Cardiac septum (tissue), 1 donor: ENCODE measurements at regions not wholly inside any gene's neighbourhood (a gene's known extent, or its start where the extent isn't known, plus 50 kb on each side); places are given as distances from the start of the nearest gene placed in this dataset.
"Not testable (repeated sequence)": the region's sequence is repeated elsewhere in the genome, so short reads cannot be mapped to it uniquely, and the experiment has no call there.

Experiments
- DNase-seq: peaks from one replicate; pipeline ENCODE4 v3.0.0-alpha.2; 2020; ENCODE audit warnings: low spot score
- intact Hi-C: fragments of 100-400 bp; cut with DNase I; formaldehyde crosslinking; loops from one replicate; pipeline ENCODE4 v1.14.0; 2022
- donor health status: DM: no; HTN: no; CAD: no.

DNA sequence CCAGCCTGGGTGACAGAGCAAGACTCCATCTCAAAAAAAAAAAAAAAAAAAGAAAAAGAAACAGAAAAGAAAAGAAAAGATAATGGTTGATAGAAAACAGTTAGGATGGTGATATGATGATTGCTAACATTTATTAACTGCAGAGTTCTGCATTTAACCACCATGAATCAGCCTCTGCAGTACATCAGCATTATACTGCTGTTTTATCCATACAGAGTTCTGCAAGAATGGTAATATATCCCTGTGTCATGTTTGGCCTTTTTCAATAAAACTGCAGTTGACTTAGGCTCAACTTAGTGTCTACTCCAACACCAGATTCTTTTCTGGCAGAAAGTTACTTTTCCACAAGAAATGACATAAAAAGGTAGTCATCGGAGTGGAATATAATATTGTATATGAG lies 62.6 kb downstream of the DUSP6 start:
- intact Hi-C loops: no loop called here
- DNase-seq: no peak

DNA sequence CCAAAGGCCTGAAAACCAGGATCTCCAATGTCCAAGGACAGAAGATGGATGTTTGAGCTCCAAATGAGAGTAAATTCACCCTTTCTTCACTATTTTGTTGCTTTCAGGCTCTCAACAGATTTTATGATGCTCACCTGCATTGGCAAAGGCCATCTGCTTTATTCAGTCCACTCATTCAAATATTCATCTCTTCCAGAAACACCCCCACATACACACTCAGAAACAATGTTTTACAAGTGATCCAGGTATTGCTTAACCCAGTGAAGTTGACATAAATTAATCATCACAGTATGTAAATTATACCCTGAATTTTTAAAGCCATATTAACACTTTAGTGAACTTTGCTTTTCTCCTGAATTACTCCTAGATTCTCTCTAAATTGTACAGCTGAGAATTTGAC lies 63.3 kb downstream of the DUSP6 start:
- intact Hi-C loops: no loop called here
- DNase-seq: no peak

DNA sequence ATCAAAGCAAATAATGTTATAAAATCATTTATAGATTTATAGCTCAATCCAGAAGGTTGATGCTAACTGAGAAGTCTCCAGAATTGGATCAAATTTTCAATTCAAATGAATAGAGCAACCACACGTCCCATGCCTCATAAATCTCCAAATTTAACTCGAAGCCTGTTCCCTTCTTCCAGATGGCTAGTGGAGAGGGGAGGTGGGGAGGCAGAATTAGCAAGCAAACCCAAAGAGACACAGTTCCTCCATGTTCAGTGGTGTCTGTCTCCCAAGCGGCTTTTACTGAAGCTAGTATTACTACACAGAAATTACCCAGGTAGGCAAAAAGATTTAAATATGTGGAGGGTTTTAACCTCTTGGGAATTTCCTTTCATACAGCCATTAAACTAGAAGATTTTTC lies 65.8 kb downstream of the DUSP6 start:
- intact Hi-C loops: no loop called here
- DNase-seq: no peak

DNA sequence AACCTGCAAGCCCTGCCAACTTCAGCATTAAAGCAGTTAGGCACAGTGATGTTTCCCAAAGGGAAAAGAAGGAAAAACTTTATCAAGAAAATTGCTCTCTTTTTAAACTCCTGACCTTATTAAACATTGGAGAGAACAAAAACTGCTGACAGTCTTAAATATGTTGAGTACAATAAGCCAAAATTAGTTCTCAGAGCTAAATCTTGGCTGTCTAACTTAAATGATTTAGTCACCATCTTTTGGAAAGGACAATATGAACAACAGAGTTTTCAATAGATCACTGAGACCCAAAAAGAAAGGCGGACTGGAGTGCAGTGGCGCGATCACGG lies 70.8 kb downstream of the DUSP6 start:
- no peak for DNase-seq
- intact Hi-C loops: loop anchor here (5.0 kb wide), 1 partner anchor 66 kb away; no protein-coding TSS in a partner anchor

GRCh38 chr12:89280833-89281538 lies 71.3 kb downstream of the DUSP6 start:
- DNase-seq: no peak
- intact Hi-C loops: loop anchor here (5.0 kb wide), 1 partner anchor 66 kb away; no protein-coding TSS in a partner anchor

DNA sequence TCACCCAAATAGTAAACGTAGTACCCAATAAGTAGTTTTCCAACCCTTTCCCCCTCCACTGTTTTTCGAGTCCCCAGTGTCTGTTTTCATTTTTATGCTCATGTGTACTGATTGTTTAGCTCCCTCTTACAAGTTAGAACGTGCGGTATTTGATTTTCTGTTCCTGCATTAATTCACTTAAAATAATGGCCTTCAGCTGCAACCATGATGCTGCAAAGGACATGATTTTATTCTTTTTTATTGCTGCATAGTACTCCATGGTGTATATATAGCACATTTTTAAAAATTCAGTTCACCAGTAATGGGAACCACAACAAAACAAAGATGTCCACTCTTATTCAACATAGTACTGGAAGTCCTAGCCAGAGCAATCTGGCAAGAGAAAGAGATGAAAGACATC lies 72.8 kb downstream of the DUSP6 start:
- intact Hi-C loops: no loop called here
- DNase-seq: no peak

- DNase-seq: no peak
- intact Hi-C loops: no loop called here
Observed at GRCh38 chr12:89278862-89279261, 73.4 kb downstream of the DUSP6 start.

DNA sequence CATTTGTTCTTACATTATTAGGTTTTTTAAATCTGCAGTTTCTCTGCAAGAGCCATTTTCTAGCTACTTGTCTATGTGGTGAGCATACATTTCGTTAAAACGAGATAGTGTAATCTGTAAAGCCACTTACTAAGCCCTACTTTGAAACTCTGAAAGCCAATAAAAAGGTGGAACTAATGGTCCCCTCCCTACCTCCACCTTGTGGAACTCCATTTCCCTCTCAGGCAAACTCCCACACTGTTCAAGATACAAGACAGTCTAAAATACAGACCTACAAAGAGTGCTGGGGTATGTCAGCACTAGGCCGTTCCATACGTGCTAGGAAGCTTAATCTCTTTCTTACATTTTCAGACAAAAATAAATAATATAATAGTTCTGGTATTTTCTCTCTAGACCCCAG lies 74.1 kb downstream of the DUSP6 start:
- DNase-seq: no peak
- intact Hi-C loops: no loop called here

- no peak for DNase-seq
- intact Hi-C loops: no loop called here
Observed at GRCh38 chr12:89276860-89277259, 75.4 kb downstream of the DUSP6 start.

GRCh38 chr12:89273525-89273924 lies 78.8 kb downstream of the DUSP6 start:
- DNase-seq: no peak
- intact Hi-C loops: no loop called here

DNA sequence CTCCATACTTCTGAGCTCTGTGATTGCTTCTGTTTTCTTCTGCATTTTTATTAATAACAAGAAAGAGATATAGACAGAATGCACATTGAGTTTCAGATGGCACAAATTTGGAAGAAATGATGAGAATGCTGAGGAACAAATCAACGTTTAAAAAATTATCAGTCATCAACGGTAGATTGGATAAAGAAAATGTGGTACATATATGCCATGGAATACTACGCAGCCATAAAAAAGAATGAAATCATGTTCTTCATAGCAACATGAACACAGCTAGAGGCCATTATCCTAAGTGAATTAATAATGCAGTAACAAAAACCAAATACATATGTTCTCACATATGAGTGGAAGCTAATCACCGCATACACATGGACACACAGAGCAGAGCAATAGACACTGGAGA lies 81.8 kb downstream of the DUSP6 start:
- intact Hi-C loops: no loop called here
- no peak for DNase-seq

GRCh38 chr12:89269174-89269573 lies 83.1 kb downstream of the DUSP6 start:
- no peak for DNase-seq
- intact Hi-C loops: no loop called here

DNA sequence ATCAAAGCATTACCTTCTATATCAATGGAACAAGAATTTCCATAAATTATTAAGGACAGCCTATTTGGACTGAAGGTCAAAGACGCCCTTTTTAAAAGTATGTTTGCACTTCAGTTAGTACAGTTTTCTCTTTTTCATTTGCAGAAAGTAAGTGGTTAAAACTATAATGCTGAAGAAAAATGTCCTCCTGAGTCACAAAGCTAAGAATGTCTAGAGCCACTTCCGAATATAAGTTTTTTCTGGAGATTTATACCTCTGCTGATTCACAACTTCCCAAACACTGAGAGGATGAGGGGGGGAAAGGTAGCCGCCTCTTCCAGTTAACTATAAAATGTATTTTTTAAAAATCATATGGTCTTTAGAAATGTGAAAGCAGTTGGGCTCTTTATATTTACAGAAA lies 84.9 kb downstream of the DUSP6 start:
- intact Hi-C loops: no loop called here
- DNase-seq: no peak

DNA sequence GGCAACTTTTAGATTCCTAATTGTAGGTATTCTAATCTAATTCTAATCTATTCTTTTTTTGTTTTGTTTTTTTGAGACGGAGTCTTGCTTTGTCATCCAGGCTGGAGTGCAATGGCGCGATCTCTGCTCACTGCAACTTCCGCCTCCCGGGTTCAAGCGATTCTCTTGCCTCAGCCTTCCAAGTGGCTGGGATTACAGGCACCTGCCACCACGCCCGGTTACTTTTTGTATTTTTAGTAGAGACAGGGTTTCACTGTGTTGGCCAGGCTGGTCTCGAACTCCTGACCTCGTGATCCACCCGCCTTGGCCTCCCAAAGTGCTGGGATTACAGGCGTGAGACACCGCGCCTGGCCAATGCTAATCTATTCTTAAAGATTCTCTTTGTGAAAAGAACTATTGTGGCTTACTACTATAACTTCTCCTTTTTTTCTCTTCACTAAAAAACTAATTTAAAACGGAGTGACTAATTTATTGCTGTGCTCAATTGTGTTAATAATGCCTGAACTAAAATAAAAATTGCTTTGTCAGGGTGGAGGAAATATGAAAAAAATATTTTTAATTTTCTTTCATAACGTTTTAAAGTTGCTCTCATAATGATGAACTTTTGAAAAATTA lies 85.6 kb downstream of the DUSP6 start:
- DNase-seq, intact Hi-C loops: not testable (repeated sequence)

DNA sequence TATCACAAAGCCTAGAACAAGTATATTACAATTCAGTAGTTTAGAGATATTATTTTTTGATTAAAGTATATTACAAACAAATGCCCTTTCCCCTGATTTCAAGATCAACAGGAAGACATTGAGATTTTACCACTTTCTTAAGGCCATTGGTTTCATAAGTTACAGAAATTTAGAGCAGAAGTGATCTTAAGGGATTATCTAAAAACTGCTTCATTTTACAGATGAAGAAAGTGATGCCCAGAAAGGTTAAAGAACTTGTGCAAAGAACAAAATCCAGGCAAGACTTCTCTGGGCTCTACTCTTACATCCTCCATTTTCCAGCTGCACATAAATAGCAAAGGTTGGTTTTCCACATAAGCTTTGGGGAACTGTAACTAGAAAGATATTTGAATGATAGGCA lies 87.5 kb downstream of the DUSP6 start:
- no peak for DNase-seq

DNA sequence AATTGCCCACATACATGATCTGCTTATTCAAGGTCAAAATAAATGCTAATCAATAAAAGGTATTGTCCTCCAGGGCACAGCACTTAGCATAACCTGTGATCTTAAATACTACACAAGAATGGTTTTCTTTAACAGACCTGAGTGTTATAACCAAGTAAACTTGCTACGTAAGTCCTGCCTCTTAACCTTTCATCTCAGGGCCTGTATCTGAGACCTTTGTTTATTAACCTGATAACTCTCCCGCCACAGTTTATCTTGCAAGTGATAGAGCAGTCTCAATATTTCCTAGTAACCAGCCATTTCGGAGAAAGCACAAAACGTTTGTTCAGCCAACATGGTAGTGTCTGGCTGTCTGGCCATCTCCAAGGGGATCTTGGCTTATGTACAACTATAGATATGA lies 88.4 kb downstream of the DUSP6 start:
- intact Hi-C loops: no loop called here

More for the DNA sequence above, 87.5 kb downstream of the DUSP6 start:
- intact Hi-C loops: no loop called here

DNA sequence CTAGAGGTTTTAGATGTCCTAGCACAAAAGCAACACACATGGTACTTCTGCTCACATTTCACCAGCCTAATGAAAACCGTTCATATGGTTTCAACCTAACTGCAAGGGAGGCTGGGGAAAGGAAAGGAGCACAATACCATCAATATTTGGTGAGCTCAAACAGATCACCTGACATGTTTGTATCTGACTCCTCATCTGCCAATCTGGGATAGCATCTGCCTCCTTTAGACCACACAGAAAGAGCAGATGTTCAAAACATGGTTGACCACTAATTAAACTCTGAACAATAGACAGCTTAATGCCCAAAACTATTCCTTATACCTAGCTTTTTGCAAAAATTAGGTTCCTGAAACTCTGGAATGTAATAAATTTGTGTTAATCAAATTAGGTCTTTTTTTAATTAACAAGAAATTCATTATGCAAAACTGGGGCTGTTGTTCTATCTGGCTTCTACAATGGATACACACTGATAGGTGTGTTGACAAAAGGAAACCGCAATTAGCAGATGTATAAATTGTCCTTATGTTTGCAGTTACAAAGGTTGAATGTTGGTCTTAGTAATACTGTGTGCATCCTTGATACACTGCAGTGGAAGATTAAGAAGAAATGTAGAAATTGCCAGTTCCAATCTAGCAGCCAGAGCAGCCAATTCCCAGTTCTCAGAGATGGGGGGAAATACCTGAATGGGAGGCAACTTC lies 89.3 kb downstream of the DUSP6 start:
- intact Hi-C loops: no loop called here
- no peak for DNase-seq

More for the DNA sequence above, 88.4 kb downstream of the DUSP6 start:
- DNase-seq: no peak

DNA sequence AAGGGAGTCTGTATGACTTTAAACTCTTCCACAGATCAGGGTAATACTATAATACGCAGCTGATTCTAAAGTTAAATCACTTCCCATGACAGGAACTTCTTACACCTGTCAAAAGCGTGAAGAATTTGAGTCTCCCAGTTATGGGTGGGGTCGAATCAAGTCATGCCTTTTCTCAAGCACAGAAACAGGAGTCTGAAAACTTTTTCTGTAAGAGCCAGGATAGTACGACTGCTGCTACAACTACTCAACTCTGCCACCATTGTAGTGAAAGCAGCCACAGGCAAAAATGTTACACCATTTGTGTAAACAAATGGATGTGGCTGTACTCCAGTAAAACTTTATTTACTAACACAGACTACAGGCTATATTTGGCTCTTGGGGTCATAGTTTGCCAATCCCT lies 90.3 kb downstream of the DUSP6 start:
- intact Hi-C loops: no loop called here
- DNase-seq: no peak

- DNase-seq: no peak
- intact Hi-C loops: no loop called here
Observed at GRCh38 chr12:89260841-89261637, 91.3 kb downstream of the DUSP6 start.

- no peak for DNase-seq
- intact Hi-C loops: no loop called here
Observed at GRCh38 chr12:89259821-89260220, 92.5 kb downstream of the DUSP6 start.
